Eye (tissue), 1 donor: ENCODE measurements at regions not wholly inside any gene's neighbourhood (a gene's known extent, or its start where the extent isn't known, plus 50 kb on each side); places are given as distances from the start of the nearest gene placed in this dataset.
A peak's percentile ranks its signal among the peaks of the same experiment; 100 is the strongest.

Experiments used
- DNase-seq: peaks from one replicate; pipeline ENCODE4 v3.0.0-alpha.2; 2015

DNA sequence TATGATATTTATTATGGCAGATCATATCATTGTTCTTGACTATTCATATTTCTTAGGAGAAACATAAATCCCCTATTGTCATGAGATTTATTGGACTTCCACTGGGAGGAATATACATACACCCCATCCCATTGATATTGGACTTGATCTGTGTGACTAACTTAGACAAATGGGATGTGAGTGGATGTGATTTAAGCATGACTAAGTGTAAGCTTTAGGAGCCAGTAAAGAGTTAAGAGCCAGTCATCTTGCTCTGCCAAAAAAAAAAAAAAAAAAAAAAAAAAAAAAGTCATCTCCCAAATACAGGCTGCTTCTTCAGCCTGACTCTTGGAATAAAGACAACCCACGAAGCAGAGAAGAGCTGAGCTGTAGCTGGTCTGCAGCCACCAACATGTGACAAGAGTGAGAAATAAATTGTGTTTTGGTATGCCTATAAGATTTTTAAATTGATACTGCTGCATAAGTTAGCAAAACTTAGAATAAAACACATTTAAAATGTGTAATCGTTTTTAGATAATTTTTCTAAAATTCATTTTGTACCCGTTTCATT, 595.0 kb upstream of the LRRC4C start:
- DNase-seq, result no peak

DNA sequence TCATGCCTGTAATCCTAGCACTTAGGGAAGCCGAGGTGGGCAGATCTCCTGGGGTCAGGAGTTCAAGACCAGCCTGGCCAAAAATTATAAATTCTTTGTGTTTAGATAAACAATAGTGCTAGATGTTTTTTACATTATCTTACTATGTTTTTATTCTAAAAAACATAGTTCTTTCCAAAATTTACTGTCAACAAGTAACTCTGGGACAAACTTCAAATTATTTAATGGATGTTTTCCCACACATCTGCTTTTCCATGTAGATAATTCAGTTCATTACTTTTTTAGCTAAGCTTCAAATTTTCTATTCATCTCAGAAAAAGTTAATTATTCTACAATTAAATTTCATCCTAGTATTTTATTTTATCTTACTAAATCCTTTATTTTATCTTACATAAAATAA, 596.2 kb upstream of the LRRC4C start:
- DNase-seq, result no peak

DNA sequence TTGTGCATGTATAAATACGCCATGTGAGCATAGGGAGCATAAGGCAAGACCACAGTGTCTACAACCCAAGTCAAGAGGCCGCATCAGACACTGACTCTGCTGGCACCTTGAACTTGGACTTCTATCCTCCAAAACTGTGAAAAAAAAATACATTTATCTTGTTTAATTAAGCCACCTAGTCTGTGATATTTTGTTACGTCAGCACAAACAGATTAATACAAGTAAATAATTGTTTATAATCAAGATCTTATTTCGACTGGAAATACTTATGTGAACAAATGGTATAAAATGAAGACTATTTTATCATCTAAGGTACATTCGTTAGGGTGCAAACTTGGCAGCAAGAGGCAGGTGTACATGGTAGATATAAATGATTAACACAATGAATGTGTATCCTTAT, 599.3 kb upstream of the LRRC4C start:
- no peak for DNase-seq

DNA sequence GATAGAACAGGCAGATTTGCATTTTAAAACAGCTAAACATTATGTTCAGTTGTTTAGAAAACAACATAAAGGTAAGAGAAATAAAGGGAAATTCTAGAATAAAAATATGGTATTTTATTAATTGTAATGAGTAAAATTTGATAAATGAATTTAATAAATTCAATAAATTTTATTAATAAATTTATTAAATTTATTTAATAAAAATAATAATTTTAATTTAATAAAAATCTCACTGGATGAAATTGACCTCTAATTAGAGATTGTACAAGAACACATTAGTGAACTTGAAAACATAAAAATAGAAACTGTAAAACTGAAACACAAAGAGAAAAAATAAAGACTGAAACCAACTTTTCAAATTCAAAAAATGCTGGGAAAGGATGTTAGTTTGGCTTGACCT, 605.7 kb upstream of the LRRC4C start:
- DNase-seq, result no peak

DNA sequence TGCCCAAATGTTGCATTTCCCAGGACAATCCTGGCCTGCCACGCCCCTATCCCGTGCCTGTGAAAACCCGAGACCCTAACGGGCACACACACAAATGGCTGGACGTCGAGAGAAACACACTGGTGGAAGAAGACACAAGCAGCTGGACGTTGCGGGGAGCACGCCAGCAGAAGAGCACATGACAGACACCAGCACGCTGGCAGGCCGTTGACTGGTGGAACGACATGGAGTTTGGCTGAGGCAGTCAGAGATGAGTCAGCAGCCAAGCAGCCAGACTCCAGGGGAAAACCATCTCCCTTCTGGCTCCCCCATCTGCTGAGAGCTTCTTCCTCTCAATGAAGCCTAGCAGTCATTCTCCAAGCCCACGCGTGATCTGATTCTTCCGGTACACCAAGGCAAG, 606.7 kb upstream of the LRRC4C start:
- no peak for DNase-seq

DNA sequence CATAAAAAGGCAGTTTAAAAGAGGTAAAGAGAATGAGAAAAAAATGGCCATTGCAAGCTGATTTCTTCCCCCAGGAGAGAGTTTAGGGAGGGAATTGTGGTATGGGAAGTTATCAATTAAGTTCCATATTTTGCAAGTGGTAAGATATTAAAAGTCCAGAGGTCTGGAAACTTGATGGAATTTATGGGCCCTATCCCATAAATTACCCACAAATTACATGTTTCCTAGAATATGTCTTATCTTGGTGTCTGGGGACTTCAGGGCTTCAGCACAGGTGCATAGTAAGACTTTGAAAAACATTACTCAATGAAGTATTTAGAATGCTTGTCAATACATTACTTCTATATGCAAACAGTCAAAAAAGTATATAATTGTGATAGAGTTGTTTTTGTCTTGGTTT, 614.9 kb upstream of the LRRC4C start:
- no peak for DNase-seq

DNA sequence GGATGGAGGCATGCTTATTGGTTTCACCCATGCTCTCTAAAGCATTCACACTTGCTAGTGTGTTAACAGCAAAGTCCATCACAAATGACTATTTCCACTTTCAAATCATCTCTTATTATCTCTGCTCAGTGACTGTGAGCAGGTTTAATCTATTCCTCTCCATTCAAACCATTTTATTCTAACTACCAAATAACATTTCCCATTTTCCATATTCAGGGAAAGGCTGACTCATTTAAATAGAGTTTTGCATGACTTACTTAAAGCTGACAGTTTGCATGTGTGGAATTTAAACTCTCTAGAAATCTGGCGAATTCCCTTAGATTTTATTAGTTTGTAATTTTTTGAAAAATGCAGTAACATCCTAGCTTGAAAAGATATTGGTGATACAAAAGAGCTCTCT, 615.7 kb upstream of the LRRC4C start:
- no peak for DNase-seq

DNA sequence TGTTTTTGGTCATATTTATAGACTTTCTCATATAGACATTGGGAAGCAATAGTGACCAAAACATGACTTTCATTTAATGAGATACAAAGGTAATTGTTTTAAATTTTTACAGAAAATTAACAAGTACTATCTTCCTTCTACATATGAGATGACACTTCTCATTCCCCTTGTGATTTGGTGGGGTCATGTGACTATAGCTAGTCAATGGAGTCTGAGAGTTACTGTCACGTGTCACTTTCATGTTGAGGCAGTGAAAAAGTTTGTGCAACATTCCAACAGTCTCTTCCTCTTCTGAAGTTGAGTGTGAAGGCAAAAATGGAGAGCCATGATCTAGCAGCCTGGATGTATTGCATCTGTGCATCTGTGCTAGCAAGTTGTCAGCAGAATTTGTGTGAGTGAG, 618.3 kb upstream of the LRRC4C start:
- DNase-seq, result no peak

DNA sequence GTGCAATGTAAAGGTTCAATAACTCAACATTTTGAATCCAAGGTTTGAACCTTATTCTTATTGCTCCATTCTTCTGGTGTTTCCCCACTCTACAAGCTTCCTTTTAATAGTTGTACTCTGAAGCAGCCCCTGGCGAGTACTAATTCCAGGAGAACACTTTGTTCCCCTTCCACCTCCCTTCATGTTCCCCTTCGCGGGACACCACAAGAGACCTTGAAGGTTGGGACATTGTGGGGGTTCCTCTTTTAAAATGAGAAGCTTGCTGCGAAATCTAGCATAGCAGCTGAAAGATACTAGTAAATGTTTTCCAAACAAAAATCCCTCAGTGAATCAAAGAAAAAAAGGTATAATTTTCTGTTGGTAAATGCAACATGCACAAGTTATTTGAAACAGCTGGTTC, 626.3 kb upstream of the LRRC4C start:
- no peak for DNase-seq

DNA sequence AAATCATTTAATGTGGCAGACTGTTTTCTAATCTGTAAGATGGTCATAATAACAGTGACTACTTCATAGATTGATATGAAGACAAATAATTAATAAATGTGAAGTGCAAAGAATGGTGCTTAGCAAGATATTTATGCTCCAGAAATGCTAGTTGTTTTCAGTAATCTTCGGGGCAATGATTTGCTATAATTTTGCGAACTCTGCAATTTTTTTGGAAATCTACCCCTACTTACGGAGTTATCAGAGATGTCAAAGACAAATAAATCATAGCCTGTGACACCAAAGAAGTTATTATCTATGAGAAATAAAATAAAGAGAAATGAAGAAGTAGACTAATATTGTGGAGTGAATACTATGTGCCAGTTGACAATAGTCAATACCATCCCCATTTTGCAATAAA, 634.1 kb upstream of the LRRC4C start:
- no peak for DNase-seq

DNA sequence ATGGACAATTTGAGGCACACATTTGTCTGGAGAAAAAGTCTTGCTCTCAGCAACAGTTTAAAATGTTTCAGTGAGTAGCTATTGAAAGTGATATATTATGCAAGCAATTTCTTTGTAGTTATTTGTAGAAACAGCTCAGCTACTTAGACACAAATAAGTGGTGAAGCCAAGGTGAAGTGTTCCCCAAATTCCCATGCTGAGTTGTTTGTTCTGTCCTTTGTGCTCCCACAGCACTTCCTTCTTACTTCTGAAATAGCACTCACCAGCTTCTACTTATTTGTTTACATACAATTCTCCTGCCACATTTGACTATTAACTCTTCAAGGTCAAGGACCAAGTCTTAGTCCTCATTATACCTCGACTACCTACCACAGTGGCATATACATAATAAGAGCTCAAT, 638.6 kb upstream of the LRRC4C start:
- DNase-seq, result no peak

DNA sequence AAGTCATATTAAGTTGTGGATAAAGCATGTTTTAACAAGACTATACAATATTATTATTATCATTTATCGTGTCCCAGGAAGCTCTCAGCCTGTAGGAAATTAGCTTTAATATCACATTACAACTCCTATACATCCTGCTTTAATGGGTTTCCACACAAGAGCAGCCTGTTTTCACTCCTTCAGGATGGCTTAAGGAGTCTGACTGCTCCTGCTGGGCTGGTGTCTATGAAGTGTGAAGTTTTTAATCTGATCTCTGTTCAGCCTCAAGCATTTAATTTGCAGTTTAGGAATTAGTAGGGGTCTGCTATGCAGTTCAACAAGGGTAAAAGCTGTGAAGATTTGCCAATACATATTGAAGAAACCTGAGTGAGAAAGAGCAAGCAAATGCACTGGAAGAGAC, 653.4 kb upstream of the LRRC4C start:
- no peak for DNase-seq

DNA sequence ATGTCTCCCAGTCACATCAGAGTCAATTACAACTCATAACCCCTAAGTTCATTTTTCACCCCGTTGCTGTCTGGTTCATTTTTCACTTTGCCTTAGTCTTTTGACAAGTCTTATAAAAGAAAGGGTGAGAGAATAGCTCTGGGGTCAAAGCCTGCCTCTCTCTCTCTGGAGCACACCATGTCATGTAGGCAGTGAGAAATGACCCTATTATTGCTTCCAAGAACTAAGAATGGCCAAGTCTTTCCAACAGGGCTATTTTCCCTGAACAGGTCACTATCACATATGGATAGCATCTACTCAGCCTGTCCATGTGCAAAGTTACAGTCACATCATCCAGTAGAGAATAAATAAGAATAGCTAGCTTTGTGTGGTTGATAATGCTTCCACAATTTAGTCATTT, 655.5 kb upstream of the LRRC4C start:
- DNase-seq, result no peak

DNA sequence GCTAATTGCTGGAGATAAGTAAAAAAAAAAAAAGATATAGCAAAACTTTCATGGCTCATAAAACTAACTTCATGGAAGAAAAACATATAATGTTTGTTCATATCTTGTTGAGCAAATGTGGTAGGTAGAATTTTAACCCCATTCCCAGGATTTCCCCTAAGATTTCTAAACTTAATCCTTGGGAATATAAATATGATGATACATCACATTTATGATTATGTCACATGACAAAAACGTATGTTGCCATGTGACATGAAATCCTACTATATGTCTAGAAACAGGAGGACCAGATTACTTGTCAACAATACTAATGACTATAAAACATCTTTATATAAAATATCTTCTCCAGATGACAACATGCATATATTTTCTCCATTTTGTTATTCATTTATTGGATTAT, 679.0 kb upstream of the LRRC4C start:
- no peak for DNase-seq

DNA sequence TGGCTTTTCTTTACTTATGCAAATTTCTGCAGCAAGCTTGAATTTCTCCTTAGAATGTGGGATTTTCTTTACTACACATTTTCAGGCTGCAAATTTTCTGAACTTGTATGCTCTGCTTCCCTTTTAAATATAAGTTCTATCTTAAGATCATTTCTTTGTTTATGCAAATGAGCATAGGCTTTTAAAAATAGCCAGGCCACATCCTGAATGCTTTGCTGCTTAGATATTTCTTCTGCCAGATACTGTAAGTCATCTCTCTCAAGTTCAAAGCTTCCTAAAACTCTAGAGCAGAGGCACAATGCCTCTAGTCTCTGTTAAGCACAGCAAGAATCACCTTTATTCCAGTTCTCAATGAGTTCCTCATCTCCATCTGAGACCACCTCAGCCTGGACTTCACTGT, 685.9 kb upstream of the LRRC4C start:
- no peak for DNase-seq

DNA sequence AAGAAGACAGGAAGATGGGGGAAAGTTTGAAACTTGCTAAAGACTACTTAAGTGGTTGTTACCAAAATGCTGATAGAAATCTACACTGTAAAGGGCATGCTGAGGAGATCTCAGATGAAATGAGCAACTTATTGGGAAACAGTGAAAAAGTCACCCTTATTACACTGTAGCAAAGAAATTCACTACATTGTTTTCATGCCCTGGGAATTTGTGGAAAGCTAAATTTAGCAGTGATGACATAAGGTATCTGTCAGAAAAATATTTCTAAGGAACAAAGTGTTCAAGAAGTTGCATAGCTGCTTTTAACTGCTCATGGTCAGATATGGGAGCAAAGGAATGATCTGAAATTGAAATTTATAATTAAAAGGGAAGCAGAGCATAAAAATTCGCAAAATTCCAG, 702.4 kb upstream of the LRRC4C start:
- no peak for DNase-seq

DNA sequence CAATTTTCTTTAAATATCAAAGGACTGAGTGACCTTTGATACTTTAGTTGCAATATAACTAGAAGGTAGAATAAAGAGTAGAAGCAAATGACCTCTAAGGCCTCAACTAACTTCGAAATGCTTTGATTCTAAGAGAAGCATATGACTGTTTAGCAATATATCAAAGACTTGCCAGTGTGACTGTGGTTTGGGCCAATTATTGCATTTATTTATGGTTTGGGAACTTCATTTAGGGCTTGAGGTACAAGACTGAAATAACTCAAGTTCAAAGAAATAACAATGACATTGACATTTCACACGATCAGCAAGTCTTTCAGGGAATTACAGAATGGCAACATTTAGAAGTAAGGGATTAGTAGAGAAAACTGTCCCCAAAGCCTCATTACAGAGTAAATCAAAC, 709.7 kb upstream of the LRRC4C start:
- no peak for DNase-seq

DNA sequence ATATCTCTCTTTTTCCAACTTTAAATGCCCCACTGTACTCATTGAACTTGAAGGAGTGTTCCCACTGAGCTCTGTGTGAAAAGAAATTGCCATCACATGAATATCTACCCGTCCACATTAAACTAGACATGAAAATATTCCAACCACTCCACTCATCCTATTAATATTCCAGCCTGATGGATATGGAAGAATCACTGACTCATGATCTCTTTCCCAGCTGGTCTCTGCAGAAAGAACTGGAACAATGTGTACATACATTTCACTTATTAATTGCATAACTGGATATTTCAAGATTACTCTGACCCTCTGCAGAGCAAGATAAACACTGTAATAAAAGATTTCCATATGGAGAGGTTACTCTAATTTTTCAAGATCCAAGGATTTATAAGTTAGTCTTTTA, 711.1 kb upstream of the LRRC4C start:
- no peak for DNase-seq

DNA sequence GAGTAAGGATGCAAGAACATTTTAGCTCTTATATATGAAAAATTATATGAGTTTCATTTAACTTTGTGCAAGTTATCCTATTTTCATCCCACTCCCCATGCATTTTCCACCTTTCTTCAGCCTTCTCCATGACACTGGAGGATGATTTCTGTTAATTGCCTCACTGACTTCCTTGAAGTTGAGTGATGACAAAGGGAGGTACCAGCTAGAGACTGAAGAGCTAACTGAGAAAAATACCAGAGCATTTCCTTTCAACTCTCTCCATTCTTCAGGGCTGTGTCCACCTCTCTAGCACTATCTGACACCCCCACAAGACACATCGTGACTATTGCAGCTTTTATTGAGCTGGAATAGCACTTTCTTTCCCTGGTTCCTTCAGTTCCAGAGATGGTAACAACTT, 711.6 kb upstream of the LRRC4C start:
- DNase-seq, result no peak

DNA sequence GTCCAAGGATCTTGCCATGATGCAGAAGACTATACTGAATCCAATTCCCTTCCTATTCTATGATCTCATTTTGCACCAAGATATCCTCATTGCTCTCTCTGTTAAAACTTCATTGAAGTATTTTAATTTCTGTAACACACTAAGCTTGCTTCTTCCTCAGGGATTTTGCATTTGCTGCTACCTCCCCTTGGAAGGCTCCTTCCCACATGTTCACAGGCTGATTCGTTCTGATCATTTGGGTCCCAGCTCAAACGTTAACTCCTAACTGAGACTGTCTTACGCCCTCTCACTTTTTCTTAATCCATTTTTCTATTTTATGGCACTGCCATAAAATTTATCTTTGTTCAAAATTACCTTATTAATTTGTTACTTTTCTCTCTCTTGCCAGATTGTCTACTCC, 713.0 kb upstream of the LRRC4C start:
- DNase-seq, result no peak

DNA sequence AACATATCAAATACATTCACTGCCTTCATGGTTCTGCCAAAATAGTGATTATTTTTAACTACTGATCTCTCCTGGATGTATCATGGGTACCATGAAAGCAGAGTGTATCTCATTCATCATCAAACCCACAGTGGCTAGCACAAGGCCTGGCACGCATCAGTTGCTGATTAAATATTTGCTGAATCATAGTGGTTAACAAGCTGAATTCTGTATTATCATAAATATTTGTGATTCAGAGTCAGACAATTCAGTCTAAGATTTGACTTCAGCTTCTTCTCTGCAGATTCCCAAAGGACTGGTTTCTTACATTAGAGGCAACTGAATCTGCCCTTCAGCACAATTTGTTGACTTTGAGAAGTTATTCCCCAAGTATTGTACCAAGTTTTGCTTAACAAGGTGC, 715.8 kb upstream of the LRRC4C start:
- DNase-seq, result no peak

DNA sequence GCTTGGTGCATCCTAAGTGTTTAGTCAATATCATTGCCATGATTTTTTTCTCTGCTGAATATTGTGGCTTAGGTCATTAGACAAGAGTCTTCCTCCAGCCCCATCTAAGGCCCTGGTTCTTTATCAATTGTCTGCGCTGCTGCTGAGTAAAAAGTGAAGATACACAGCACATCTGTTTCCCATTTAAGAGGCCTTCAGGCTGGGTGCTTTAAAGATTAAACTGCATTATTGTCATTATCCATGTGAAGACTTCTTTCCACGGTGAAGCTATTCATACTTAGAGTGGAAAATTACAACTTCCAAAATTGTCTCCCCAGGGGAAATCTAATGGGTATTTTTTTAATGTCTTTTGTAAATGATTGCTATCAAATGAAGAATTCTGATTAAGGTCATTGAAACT, 719.8 kb upstream of the LRRC4C start:
- DNase-seq, result no peak

DNA sequence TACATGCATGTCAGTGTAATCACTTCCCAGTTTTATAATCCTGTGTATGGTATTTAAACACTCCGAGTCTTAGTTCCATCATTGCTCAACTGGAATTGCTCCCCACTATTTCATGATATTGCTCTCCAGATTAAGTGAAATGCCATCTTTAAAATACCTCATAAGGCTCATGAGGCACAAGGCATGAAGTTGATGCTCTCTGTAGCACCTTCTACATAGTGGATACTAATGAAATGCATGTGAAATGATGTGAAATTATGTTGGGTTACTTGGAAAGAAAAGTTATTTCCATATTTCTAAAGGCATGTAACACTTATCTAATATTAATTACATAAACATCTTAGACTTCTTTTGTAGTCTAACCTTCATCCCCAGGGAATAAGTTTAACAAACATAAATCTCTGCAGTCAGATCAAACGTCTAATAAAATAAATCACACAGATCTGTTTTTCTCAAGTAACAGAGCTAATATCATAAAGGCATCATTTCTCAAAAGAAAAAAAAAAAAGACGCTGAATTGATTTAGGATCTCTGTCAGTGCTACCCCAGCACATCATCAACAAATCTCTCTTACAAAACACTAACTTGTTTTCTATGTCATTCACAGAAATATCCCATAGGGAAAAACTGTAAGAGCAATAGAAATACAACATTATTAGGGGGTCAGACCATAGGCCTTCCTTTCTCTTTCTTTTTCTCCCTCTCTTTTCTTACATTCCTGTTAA, 736.0 kb upstream of the LRRC4C start:
- DNase-seq, result no peak

DNA sequence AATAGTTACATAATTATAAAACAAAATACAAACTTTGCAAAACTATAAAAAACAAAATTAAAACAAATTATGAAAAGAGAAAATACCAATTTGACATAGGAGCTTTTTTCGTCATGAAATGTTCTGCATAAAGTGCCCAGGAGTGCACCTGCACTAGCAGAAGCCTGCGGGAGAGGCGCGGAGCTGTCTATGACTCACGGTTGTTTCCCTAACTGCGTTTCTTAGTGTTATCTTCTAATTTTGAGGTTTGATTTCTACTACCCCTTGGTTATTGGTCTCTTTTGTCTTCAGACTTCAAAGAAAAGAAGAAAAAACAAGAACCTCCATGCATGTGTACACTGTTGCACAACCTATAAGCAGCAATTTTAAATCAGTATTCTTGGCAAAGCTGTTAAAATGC, 740.9 kb upstream of the LRRC4C start:
- DNase-seq, result no peak

DNA sequence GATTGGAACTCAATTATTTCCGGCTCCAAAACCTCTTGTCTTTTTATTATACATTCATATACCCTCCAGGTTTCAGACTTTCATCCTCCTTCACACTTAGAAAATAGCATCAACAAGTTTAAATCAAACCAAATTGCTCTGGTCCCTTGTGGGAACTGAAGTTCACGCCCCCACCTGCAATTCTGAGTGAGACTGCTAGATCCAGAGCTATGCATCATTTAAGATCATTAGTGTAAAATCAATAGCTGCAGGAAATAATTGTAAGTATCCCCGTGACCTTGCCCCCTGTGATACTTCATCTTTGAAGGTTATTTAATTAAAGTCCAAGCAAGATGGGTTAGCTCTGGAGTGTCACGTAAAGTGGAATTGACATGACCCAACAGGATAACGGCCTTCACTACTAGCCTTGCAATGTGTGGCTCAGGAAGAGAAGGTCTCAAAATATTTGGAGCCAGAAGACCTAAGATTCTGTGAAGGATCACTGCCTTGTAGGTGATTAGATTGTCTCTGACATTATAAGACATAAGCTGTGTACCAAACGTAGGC, 742.2 kb upstream of the LRRC4C start:
- peak; percentile 28 for DNase-seq
